Karpas-422 (cell line): ENCODE measurements at regions not wholly inside any gene's neighbourhood (a gene's known extent, or its start where the extent isn't known, plus 50 kb on each side); places are given as distances from the start of the nearest gene placed in this dataset.

Experiments
- DNase-seq: peaks from one replicate; pipeline ENCODE4 v3.0.0-alpha.2; 2015
- H2AFZ ChIP-seq: fragments of 200-600 bp; sonication (generic); 2 replicates; pipeline ENCODE4 v1.6.1; 2014; ENCODE audit warnings: antibody characterized with exemption, low read length, mixed read lengths
- H3K27ac ChIP-seq: fragments of 200-600 bp; sonication (generic); 2 replicates; pipeline ENCODE4 v1.5.1; 2014; ENCODE audit warnings: mild to moderate bottlenecking, low read length, moderate library complexity
- H3K27me3 ChIP-seq: fragments of 200-600 bp; sonication (generic); 2 replicates; pipeline ENCODE4 v1.6.1; 2014; ENCODE audit warnings: low read length, mixed read lengths
- H3K36me3 ChIP-seq: fragments of 200-600 bp; sonication (generic); 2 replicates; pipeline ENCODE4 v1.6.1; 2014; ENCODE audit warnings: low read length, mixed read lengths; ENCODE audit not compliant: insufficient read depth
- H3K4me1 ChIP-seq: fragments of 200-600 bp; sonication (generic); 2 replicates; pipeline ENCODE4 v1.6.1; 2014; ENCODE audit warnings: mild to moderate bottlenecking, low read length, mixed read lengths
- H3K4me2 ChIP-seq: fragments of 200-600 bp; sonication (generic); 2 replicates; pipeline ENCODE4 v1.6.1; 2014; ENCODE audit warnings: low read length, low read depth, mild to moderate bottlenecking; ENCODE audit not compliant: poor library complexity, severe bottlenecking
- H3K4me3 ChIP-seq: fragments of 200-600 bp; sonication (generic); 2 replicates; pipeline ENCODE4 v1.5.1; 2014; ENCODE audit warnings: mild to moderate bottlenecking, antibody characterized with exemption, low read length, mixed read lengths
- H3K79me2 ChIP-seq: fragments of 200-600 bp; sonication (generic); 2 replicates; pipeline ENCODE4 v1.6.1; 2014; ENCODE audit warnings: mild to moderate bottlenecking, low read length, mixed read lengths
- H3K9ac ChIP-seq: fragments of 200-600 bp; sonication (generic); 2 replicates; pipeline ENCODE4 v1.6.0; 2014; ENCODE audit warnings: low read length
- H3K9me2 ChIP-seq: fragments of 200-600 bp; sonication (generic), shearing (Covaris generic); replicated peaks from 2 replicates; pipeline ENCODE4 v1.6.0; 2014; ENCODE audit warnings: mild to moderate bottlenecking, low read length, moderate library complexity; ENCODE audit not compliant: insufficient read depth
- H3K9me3 ChIP-seq: fragments of 300-700, 200-600 bp; sonication (generic); 2 replicates; pipeline ENCODE4 v1.6.1; 2014; ENCODE audit warnings: low read length, mixed read lengths
- H4K20me1 ChIP-seq: fragments of 200-600 bp; sonication (generic); 2 replicates; pipeline ENCODE4 v1.6.1; 2014; ENCODE audit warnings: mild to moderate bottlenecking, antibody characterized with exemption, low read length, low read depth; ENCODE audit not compliant: insufficient read depth

DNA sequence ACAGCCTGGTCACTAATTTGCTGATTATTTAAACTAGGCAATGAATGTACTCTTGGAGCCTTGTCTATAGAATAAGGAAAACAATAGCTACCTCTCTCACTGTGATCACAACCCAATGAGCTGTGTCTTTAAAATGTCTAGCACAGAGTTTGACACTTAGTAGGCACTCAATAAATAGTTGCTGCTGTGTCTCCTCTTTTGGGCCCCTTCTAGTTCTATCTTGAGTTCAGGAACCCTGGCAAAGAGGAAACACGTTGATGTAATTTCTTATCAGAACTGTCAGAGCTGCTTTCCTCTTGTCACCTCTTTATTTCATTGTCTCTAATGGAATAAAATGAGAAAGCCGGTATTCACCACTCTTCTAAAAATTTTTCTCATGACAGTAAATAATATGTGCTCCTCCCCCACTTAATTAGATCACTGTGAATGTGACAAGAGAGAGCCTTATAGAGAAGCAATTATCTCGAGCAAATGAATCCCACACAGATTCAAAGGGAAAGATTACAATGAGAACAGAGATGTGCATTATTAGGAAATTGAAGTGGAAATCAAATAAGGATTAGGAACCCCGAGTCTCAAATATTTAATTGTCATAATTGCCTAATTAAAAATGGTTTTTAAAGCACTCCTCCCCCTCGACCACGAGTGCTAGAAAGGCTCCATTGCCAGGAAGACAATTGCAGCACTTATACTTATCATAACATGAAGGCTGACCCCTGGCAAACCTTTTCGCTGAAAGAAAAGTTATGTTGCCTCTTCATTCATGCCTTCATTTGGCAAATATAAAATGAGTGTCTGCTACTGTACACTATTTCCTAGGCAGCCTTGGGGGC lies 175.0 kb upstream of the BDNF start:
- no peak overlapping the region for H2AFZ ChIP-seq
- H3K4me1 ChIP-seq: no peaks in the 10 kb centered on the region

DNA sequence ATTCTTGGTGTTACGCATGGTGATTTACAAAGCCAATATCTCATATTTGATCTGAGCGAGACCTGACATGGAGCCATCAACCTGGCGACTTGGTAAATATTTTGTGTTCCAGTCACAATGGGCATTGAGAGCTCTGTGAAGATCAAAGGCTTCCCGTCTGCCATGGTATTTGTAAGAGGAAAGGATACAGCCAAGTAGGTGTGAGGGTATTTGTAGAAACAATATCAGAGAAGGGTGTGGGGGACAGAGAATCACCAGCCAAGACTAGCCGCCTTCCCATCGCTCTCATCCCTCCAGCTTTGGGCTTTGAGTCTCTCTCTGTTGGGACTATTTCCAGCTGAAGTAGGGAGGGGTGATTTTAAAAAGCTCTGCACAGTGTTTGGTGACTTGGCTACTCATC lies 173.4 kb upstream of the BDNF start:
- H3K4me2 ChIP-seq: no peak overlapping the region
- H3K27ac ChIP-seq: no peak overlapping the region
- no peak for DNase-seq
- no peaks in the 10 kb centered on the region for H3K9me3 ChIP-seq
- H3K9ac ChIP-seq: no peak overlapping the region
- H4K20me1 ChIP-seq: no peaks in the 10 kb centered on the region
- H2AFZ ChIP-seq: no peak overlapping the region
- H3K4me3 ChIP-seq: no peak overlapping the region
- H3K9me2 ChIP-seq: no peaks in the 10 kb centered on the region
- H3K27me3 ChIP-seq: no peaks in the 10 kb centered on the region
- no peaks in the 10 kb centered on the region for H3K4me1 ChIP-seq
- no peaks in the 10 kb centered on the region for H3K79me2 ChIP-seq
- no peaks in the 10 kb centered on the region for H3K36me3 ChIP-seq

More for the DNA sequence above, 175.0 kb upstream of the BDNF start:
- H3K27me3 ChIP-seq: no peaks in the 10 kb centered on the region
- no peak overlapping the region for H3K4me3 ChIP-seq
- no peak overlapping the region for H3K27ac ChIP-seq
- H3K79me2 ChIP-seq: no peaks in the 10 kb centered on the region
- H3K9me3 ChIP-seq: no peaks in the 10 kb centered on the region
- H3K9me2 ChIP-seq: no peaks in the 10 kb centered on the region
- no peaks in the 10 kb centered on the region for H3K36me3 ChIP-seq
- H3K4me2 ChIP-seq: no peak overlapping the region
- no peak overlapping the region for H3K9ac ChIP-seq
- no peak for DNase-seq
- no peaks in the 10 kb centered on the region for H4K20me1 ChIP-seq

DNA sequence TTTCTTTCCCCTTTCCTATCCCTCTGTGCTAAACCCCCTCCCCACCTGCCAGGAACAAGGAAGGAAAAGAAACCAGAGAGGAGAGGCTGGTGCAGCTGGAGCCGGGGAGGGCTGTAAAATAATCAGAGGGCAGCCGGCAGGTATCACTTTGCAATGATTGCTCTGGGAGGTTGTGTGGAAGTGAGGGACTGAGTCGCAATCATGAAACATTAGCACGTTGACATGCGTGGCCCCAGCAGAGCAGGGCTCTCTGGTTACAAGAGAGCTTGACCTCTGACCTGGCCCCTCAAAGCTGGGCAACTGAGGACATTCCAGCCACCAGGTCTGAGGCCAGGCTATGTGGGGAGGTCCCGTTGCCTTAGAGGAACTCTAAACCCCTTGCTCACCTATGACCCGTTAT lies 170.8 kb upstream of the BDNF start:
- Histone ChIP-seq H3K4me2 (no peak overlapping the region), H3K9ac (no peak overlapping the region), H3K36me3 (no peaks in the 10 kb centered on the region), H3K79me2 (no peaks in the 10 kb centered on the region), H3K27me3 (no peaks in the 10 kb centered on the region), H4K20me1 (no peaks in the 10 kb centered on the region), H2AFZ (no peak overlapping the region), H3K4me3 (no peak overlapping the region), H3K27ac (no peak overlapping the region), H3K9me3 (no peaks in the 10 kb centered on the region), H3K9me2 (no peaks in the 10 kb centered on the region), H3K4me1 (no peaks in the 10 kb centered on the region)
- no peak for DNase-seq

- H2AFZ ChIP-seq: no peak overlapping the region
- DNase-seq: no peak
- no peaks in the 10 kb centered on the region for H3K79me2 ChIP-seq
- no peaks in the 10 kb centered on the region for H3K9me2 ChIP-seq
- no peaks in the 10 kb centered on the region for H3K36me3 ChIP-seq
- no peak overlapping the region for H3K4me2 ChIP-seq
- H3K4me3 ChIP-seq: no peak overlapping the region
- no peaks in the 10 kb centered on the region for H3K9me3 ChIP-seq
- H3K27me3 ChIP-seq: no peaks in the 10 kb centered on the region
- no peaks in the 10 kb centered on the region for H4K20me1 ChIP-seq
- H3K27ac ChIP-seq: no peak overlapping the region
- no peak overlapping the region for H3K9ac ChIP-seq
- H3K4me1 ChIP-seq: no peaks in the 10 kb centered on the region
Measured at GRCh38 chr11:27869701-27870100, 169.4 kb upstream of the BDNF start.

DNA sequence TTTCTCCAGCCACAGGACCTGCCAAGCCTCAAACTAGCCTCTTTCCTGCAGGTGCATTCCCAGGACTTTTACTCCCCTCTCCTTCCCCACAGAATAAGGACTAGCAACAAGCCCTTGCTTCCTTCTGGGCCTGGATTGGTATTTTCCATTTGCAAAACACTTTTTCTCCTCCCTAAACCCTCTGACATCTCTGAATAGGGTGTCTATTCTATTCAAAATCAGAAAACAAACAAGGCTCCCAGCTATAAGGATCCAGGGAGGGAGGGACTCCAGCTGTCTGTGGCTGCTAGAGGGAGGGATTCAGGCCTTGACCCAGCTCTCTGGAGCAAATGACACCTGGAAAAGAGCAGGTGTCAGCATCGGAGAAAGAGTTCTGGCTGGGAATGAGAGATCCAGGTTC lies 168.5 kb upstream of the BDNF start:
- H3K4me2 ChIP-seq: no peak overlapping the region

DNA sequence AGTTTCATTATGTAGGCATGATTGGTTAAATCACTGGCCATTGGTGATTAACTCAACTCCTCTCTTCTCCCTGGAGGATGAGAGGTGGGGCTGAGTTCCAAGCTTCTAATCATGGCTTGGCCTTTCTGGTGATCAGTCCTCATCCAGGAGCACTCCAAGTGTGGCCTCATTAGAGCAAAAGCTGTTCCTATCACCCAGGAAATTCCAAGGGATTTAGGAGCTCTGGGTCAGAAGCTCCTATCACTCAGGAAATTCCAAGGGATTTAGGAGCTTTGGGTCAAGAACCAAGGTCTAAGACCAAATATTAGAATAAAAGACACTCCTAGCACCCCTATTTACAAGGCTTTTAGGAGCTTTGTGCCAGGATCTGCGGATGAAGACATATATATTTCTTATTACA lies 168.0 kb upstream of the BDNF start:
- Histone ChIP-seq H4K20me1 (no peaks in the 10 kb centered on the region), H3K36me3 (no peaks in the 10 kb centered on the region), H3K27ac (no peak overlapping the region), H3K4me1 (no peaks in the 10 kb centered on the region), H3K4me2 (no peak overlapping the region), H3K9ac (no peak overlapping the region), H3K79me2 (no peaks in the 10 kb centered on the region), H3K27me3 (no peaks in the 10 kb centered on the region), H3K9me2 (no peaks in the 10 kb centered on the region), H3K4me3 (no peak overlapping the region), H2AFZ (no peak overlapping the region), H3K9me3 (no peaks in the 10 kb centered on the region)
- DNase-seq: no peak

More for the DNA sequence above, 168.5 kb upstream of the BDNF start:
- no peaks in the 10 kb centered on the region for H3K79me2 ChIP-seq
- no peak overlapping the region for H3K4me3 ChIP-seq
- no peak for DNase-seq
- no peak overlapping the region for H3K27ac ChIP-seq
- no peaks in the 10 kb centered on the region for H3K27me3 ChIP-seq
- no peaks in the 10 kb centered on the region for H4K20me1 ChIP-seq
- no peaks in the 10 kb centered on the region for H3K9me3 ChIP-seq
- no peaks in the 10 kb centered on the region for H3K9me2 ChIP-seq
- H2AFZ ChIP-seq: no peak overlapping the region
- no peaks in the 10 kb centered on the region for H3K4me1 ChIP-seq
- no peak overlapping the region for H3K9ac ChIP-seq
- H3K36me3 ChIP-seq: no peaks in the 10 kb centered on the region

GRCh38 chr11:27865105-27865504 lies 164.8 kb upstream of the BDNF start:
- H3K4me2 ChIP-seq: no peak overlapping the region

GRCh38 chr11:27864611-27865010 lies 164.4 kb upstream of the BDNF start:
- Histone ChIP-seq H3K27ac (no peak overlapping the region), H3K9ac (no peak overlapping the region), H3K9me2 (no peaks in the 10 kb centered on the region), H2AFZ (no peak overlapping the region), H4K20me1 (no peaks in the 10 kb centered on the region), H3K4me2 (no peak overlapping the region), H3K9me3 (no peaks in the 10 kb centered on the region), H3K4me1 (peaks cover 5% of the 10 kb centered on the region; the same call in 1 of the 2 replicates), H3K4me3 (no peak overlapping the region), H3K36me3 (no peaks in the 10 kb centered on the region), H3K27me3 (no peaks in the 10 kb centered on the region), H3K79me2 (no peaks in the 10 kb centered on the region)
- DNase-seq: no peak

More at GRCh38 chr11:27865105-27865504, 164.8 kb upstream of the BDNF start:
- no peak for DNase-seq
- H2AFZ ChIP-seq: no peak overlapping the region
- H3K9me2 ChIP-seq: no peaks in the 10 kb centered on the region
- no peaks in the 10 kb centered on the region for H3K36me3 ChIP-seq
- no peaks in the 10 kb centered on the region for H3K9me3 ChIP-seq
- no peaks in the 10 kb centered on the region for H4K20me1 ChIP-seq
- no peak overlapping the region for H3K27ac ChIP-seq
- no peaks in the 10 kb centered on the region for H3K27me3 ChIP-seq
- no peak overlapping the region for H3K9ac ChIP-seq
- no peak overlapping the region for H3K4me3 ChIP-seq
- no peaks in the 10 kb centered on the region for H3K79me2 ChIP-seq
- peaks cover 5% of the 10 kb centered on the region; the same call in 1 of the 2 replicates for H3K4me1 ChIP-seq
